OCI-LY1 (cell line): ENCODE measurements at regions not wholly inside any gene's neighbourhood (a gene's known extent, or its start where the extent isn't known, plus 50 kb on each side); places are given as distances from the start of the nearest gene placed in this dataset.

ENCODE experiments used
- H2AFZ ChIP-seq: fragments of 200-600 bp; sonication (generic), shearing (Covaris generic); 2 replicates; pipeline ENCODE4 v1.6.0; 2014; ENCODE audit warnings: antibody characterized with exemption, mild to moderate bottlenecking, low read length
- H3F3A ChIP-seq: fragments of 200-600 bp; sonication (generic), shearing (Covaris generic); 2 replicates; pipeline ENCODE4 v1.6.0; 2014; ENCODE audit warnings: mild to moderate bottlenecking, antibody characterized with exemption, low read length, moderate library complexity; ENCODE audit not compliant: insufficient read depth
- H3K27ac ChIP-seq: fragments of 200-600 bp; sonication (generic); 2 replicates; pipeline ENCODE4 v1.5.1; 2014; ENCODE audit warnings: low read length, mixed run types, mild to moderate bottlenecking, low read depth; ENCODE audit not compliant: poor library complexity, severe bottlenecking
- H3K27me3 ChIP-seq: fragments of 200-600 bp; sonication (generic); 2 replicates; pipeline ENCODE4 v1.6.0; 2014; ENCODE audit warnings: antibody characterized with exemption, mild to moderate bottlenecking, low read length, moderate library complexity; ENCODE audit not compliant: insufficient read depth
- H3K36me3 ChIP-seq: fragments of 200-600 bp; sonication (generic); 2 replicates; pipeline ENCODE4 v1.6.1; 2014; ENCODE audit warnings: mild to moderate bottlenecking, antibody characterized with exemption, low read length, moderate library complexity, mixed read lengths; ENCODE audit not compliant: insufficient read depth
- H3K4me1 ChIP-seq: fragments of 200-600 bp; sonication (generic); 2 replicates; pipeline ENCODE4 v1.5.1; 2014; ENCODE audit warnings: mild to moderate bottlenecking, low read length, moderate library complexity; ENCODE audit not compliant: insufficient read depth, severe bottlenecking
- H3K4me2 ChIP-seq: fragments of 200-600 bp; sonication (generic), shearing (Covaris generic); 2 replicates; pipeline ENCODE4 v1.6.1; 2014; ENCODE audit warnings: low read length
- H3K4me3 ChIP-seq: fragments of 200-600 bp; sonication (generic); 2 replicates; pipeline ENCODE4 v1.5.1; 2014; ENCODE audit warnings: low read length, low read depth, mild to moderate bottlenecking, mixed read lengths; ENCODE audit not compliant: poor library complexity, severe bottlenecking
- H3K79me2 ChIP-seq: fragments of 200-600 bp; shearing (Covaris generic); 2 replicates; pipeline ENCODE4 v1.6.1; 2016; ENCODE audit warnings: mixed run types, low read length, mixed read lengths; ENCODE audit not compliant: insufficient read depth
- H3K9ac ChIP-seq: fragments of 200-600 bp; sonication (generic), shearing (Covaris generic); 2 replicates; pipeline ENCODE4 v1.6.1; 2014; ENCODE audit warnings: mild to moderate bottlenecking, low read length, mixed read lengths
- H3K9me2 ChIP-seq: fragments of 200-600 bp; sonication (generic), shearing (Covaris generic); 2 replicates; pipeline ENCODE4 v1.6.1; 2014; ENCODE audit warnings: low read depth, mild to moderate bottlenecking, low read length, mixed read lengths
- H3K9me3 ChIP-seq: fragments of 200-600 bp; shearing (Covaris generic); 2 replicates; pipeline ENCODE4 v1.6.1; 2014; ENCODE audit warnings: low read length, mixed read lengths
- H4K20me1 ChIP-seq: fragments of 200-600 bp; sonication (generic), shearing (Covaris generic); 2 replicates; pipeline ENCODE4 v1.6.0; 2016; ENCODE audit warnings: mild to moderate bottlenecking, low read length; ENCODE audit not compliant: insufficient read depth
- EZH2 ChIP-seq: fragments of 200-600 bp; sonication (generic), shearing (Covaris generic); IDR thresholded peaks from 2 replicates; pipeline ENCODE4 v1.8.0; 2017; ENCODE audit warnings: borderline replicate concordance, mixed run types, mild to moderate bottlenecking, antibody characterized with exemption, low read length, moderate library complexity, mixed read lengths
- TF ChIP-seq, protein P1 (sequence below): fragments of 200-600 bp; sonication (generic), shearing (Covaris generic); IDR thresholded peaks from 2 replicates; pipeline ENCODE4 v1.5.1; 2017; ENCODE audit warnings: mild to moderate bottlenecking, antibody characterized with exemption, low read length, moderate library complexity, mixed read lengths

DNA sequence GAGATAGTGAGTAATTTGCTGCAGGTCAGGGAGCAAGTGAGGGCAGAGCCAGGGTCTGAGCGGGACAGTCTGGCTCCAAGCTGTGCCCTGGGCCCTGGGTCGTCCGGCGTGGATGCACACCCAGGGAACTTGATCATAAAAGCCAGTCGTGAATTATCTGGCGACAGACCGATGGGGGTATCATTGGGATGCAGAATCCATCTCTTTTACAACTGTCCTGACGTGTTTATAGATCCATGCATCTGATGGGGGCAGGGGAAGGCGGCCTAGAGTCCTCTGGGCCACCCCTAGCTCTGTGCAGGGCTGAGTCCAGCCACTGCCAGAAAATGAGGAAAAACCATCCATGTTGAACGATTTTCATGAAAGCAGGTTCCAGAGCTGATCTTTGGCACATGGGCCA, 332.8 kb downstream of the C16orf95 start:
- Histone ChIP-seq H2AFZ (no peak overlapping the region), H3K9me2 (no peaks in the 10 kb centered on the region), H4K20me1 (no peaks in the 10 kb centered on the region), H3K9ac (no peak overlapping the region), H3K36me3 (no peaks in the 10 kb centered on the region), H3K4me2 (no peak overlapping the region), H3K27ac (no peak overlapping the region), H3K9me3 (no peaks in the 10 kb centered on the region), H3F3A (no peaks in the 10 kb centered on the region), H3K79me2 (no peaks in the 10 kb centered on the region), H3K4me3 (no peak overlapping the region), H3K4me1 (no peaks in the 10 kb centered on the region), H3K27me3 (no peaks in the 10 kb centered on the region; the same call in 1 of the 2 replicates)
- TF ChIP-seq, protein P1, sequence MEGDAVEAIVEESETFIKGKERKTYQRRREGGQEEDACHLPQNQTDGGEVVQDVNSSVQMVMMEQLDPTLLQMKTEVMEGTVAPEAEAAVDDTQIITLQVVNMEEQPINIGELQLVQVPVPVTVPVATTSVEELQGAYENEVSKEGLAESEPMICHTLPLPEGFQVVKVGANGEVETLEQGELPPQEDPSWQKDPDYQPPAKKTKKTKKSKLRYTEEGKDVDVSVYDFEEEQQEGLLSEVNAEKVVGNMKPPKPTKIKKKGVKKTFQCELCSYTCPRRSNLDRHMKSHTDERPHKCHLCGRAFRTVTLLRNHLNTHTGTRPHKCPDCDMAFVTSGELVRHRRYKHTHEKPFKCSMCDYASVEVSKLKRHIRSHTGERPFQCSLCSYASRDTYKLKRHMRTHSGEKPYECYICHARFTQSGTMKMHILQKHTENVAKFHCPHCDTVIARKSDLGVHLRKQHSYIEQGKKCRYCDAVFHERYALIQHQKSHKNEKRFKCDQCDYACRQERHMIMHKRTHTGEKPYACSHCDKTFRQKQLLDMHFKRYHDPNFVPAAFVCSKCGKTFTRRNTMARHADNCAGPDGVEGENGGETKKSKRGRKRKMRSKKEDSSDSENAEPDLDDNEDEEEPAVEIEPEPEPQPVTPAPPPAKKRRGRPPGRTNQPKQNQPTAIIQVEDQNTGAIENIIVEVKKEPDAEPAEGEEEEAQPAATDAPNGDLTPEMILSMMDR: no peak
- TF ChIP-seq EZH2: no peak

- no peak overlapping the region for H3K4me3 ChIP-seq
- H3F3A ChIP-seq: no peaks in the 10 kb centered on the region
- no peaks in the 10 kb centered on the region for H4K20me1 ChIP-seq
- no peak overlapping the region for H3K9ac ChIP-seq
- TF ChIP-seq EZH2: no peak
- TF ChIP-seq, protein P1: no peak
- H3K36me3 ChIP-seq: no peaks in the 10 kb centered on the region
- H3K9me2 ChIP-seq: no peaks in the 10 kb centered on the region
- no peak overlapping the region for H3K4me2 ChIP-seq
- no peak overlapping the region for H3K27ac ChIP-seq
- no peak overlapping the region for H2AFZ ChIP-seq
- H3K9me3 ChIP-seq: no peaks in the 10 kb centered on the region
- H3K4me1 ChIP-seq: no peaks in the 10 kb centered on the region
- H3K27me3 ChIP-seq: no peaks in the 10 kb centered on the region; the same call in 1 of the 2 replicates
- H3K79me2 ChIP-seq: no peaks in the 10 kb centered on the region
These were observed 332.1 kb downstream of the C16orf95 start for GRCh38 chr16:86984991-86985647.

DNA sequence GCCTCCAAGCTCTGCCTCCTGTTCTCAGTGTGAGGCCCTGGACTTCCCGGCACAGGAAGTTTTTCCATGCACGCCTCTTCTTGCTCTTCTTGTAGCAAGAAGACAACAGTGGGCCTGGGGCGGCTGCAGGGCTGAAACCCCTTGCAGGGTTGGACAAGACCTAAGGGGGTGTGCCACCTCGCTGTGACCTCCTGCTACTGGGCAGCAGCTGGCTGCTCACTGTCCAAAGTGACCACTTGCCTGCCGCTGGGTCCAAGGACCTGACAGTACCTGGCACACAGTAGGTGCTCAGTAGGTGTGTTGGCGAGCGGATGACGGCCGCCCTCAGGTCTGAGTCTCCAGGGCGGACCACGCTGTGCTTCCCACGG, 331.6 kb downstream of the C16orf95 start:
- H3K4me3 ChIP-seq: no peak overlapping the region
- no peaks in the 10 kb centered on the region for H3K4me1 ChIP-seq
- no peaks in the 10 kb centered on the region for H3F3A ChIP-seq
- H3K9me3 ChIP-seq: no peaks in the 10 kb centered on the region
- no peak overlapping the region for H2AFZ ChIP-seq
- H3K27ac ChIP-seq: no peak overlapping the region
- no peaks in the 10 kb centered on the region for H3K9me2 ChIP-seq
- H3K4me2 ChIP-seq: no peak overlapping the region
- no peak overlapping the region for H3K9ac ChIP-seq
- H4K20me1 ChIP-seq: no peaks in the 10 kb centered on the region
- TF ChIP-seq, protein P1: no peak
- TF ChIP-seq EZH2: no peak
- H3K79me2 ChIP-seq: no peaks in the 10 kb centered on the region
- H3K36me3 ChIP-seq: no peaks in the 10 kb centered on the region
- H3K27me3 ChIP-seq: no peaks in the 10 kb centered on the region; the same call in 1 of the 2 replicates
